Kidney (tissue), 13 donors: ENCODE measurements at regions not wholly inside any gene's neighbourhood (a gene's known extent, or its start where the extent isn't known, plus 50 kb on each side); places are given as distances from the start of the nearest gene placed in this dataset.

Experiments used
- DNase-seq, 5 donors: peaks; one replicate each; pipeline ENCODE4 v3.0.0-alpha.2; 2013 to 2020
- FAIRE-seq: peaks from 2 replicates; lab custom pipeline; 2012; peaks lifted over from hg19 to GRCh38; lab: Jason Lieb, UNC
- H3K27ac ChIP-seq, 2 donors: one replicate each; pipeline ENCODE4 v1.7.0; 2013; ENCODE audit warnings: low read depth in 2 of 2, low read length in 2 of 2, inconsistent platforms in 1 of 2
- H3K27me3 ChIP-seq: one replicate; pipeline ENCODE4 v1.7.1; 2013; ENCODE audit warnings: low read length, inconsistent platforms; ENCODE audit not compliant: control insufficient read depth, insufficient read depth
- H3K36me3 ChIP-seq, 3 donors: one replicate each; pipeline versions ENCODE4 v1.7.0 to v1.7.1; 2013; ENCODE audit warnings: low read length in 3 of 3, control low read depth in 1 of 3, inconsistent platforms in 1 of 3; ENCODE audit not compliant: insufficient read depth in 3 of 3, control insufficient read depth in 2 of 3
- H3K4me1 ChIP-seq, 3 donors: one replicate each; pipeline versions ENCODE4 v1.7.0 to v1.7.1; 2013; ENCODE audit warnings: low read length in 3 of 3, inconsistent platforms in 1 of 3, low read depth in 1 of 3; ENCODE audit not compliant: control insufficient read depth in 2 of 3, insufficient read depth in 2 of 3
- H3K4me3 ChIP-seq, 3 donors: one replicate each; pipeline versions ENCODE4 v1.7.0 to v1.8.1; 2013; ENCODE audit warnings: low read length in 3 of 3, control low read depth in 1 of 3, inconsistent platforms in 1 of 3
- H3K9ac ChIP-seq, 3 donors: one replicate each; pipeline versions ENCODE4 v1.7.0 to v1.7.1; 2013; ENCODE audit warnings: low read length in 3 of 3, control low read depth in 1 of 3, inconsistent platforms in 1 of 3
- H3K9me3 ChIP-seq, 3 donors: one replicate each; pipeline versions ENCODE4 v1.7.0 to v1.7.1; 2013; ENCODE audit warnings: low read length in 3 of 3, control low read depth in 1 of 3, inconsistent platforms in 1 of 3; ENCODE audit not compliant: control insufficient read depth in 2 of 3, insufficient read depth in 1 of 3
- intact Hi-C: fragments of 100-400 bp; cut with DNase I; formaldehyde crosslinking; loops from one replicate; pipeline ENCODE4 v1.11.1; 2022
- TF ChIP-seq, protein P1 (sequence below): IDR thresholded peaks from 3 replicates; pipeline ENCODE4 v1.5.1; 2012; ENCODE audit warnings: mild to moderate bottlenecking, moderate library complexity, borderline replicate concordance; ENCODE audit not compliant: insufficient read depth; ENCODE audit errors: extremely low read depth
- donor health status: control.
- donor health status: control.
- donor health status: control.
- donor health status: control.
- donor health status: control.
- donor health status: DM: yes; HTN: yes; CAD: no.
- donor health status: Normal renal cell carcinoma (clear cell type).

DNA sequence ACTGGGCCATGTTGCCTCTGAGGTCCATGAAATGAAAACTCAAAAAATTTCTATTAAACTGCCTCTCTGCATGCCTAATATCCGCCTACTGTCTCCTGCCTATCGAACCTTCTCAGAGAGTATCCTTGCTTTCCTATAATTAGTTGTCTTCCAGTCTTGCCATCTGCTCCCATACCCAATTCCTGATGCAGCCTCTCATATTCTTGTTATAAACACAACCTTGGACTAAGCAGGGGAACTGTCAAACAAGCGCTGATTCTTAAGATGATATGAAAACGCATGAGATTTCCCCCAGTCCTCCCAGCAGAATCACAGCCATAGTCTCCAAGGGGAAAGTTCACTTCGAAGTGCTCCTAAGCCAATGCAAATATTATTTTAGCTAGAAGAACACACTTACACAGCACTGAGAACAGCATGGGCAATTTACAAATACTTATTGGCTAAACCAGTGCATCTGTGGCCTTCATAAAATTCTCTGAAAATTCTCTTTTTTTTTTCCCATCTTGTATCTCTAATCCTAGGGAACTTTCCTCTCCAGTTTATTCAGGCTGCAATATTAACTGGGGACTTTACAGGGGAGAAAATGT is 471.6 kb downstream of the MBD2 start:
- H3K27ac ChIP-seq, result no peak overlapping the region
- intact Hi-C loops, result no loop called here
- TF ChIP-seq, protein P1, sequence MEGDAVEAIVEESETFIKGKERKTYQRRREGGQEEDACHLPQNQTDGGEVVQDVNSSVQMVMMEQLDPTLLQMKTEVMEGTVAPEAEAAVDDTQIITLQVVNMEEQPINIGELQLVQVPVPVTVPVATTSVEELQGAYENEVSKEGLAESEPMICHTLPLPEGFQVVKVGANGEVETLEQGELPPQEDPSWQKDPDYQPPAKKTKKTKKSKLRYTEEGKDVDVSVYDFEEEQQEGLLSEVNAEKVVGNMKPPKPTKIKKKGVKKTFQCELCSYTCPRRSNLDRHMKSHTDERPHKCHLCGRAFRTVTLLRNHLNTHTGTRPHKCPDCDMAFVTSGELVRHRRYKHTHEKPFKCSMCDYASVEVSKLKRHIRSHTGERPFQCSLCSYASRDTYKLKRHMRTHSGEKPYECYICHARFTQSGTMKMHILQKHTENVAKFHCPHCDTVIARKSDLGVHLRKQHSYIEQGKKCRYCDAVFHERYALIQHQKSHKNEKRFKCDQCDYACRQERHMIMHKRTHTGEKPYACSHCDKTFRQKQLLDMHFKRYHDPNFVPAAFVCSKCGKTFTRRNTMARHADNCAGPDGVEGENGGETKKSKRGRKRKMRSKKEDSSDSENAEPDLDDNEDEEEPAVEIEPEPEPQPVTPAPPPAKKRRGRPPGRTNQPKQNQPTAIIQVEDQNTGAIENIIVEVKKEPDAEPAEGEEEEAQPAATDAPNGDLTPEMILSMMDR, result no peak

DNA sequence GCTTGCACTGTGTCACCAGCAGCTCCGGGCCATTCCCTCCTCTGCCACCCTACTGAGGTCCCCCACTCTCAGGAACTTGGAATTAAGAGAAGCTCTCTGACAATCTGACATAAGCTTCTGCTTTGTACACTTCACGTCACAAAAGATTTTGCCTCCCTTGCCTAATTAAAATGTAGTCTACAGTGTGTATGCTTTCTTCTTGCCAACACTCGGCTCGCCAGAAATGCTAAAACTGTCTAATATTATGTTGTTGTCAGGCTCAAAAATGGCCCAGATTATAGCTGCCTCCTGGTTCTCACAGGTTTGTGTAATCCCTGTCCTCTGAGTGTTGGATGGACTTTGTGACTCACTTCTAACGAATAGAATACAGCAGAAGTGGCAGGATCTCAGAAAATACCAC is 474.7 kb downstream of the MBD2 start:
- intact Hi-C loops, result no loop called here
- H3K36me3 ChIP-seq, result no peaks in the 10 kb centered on the region
- no peak for DNase-seq
- H3K27ac ChIP-seq, result no peak overlapping the region
- no peaks in the 10 kb centered on the region for H3K27me3 ChIP-seq
- no peaks in the 10 kb centered on the region for H3K4me1 ChIP-seq
- peaks cover 0 to 4% (median 0%) of the 10 kb centered on the region in 3 donors for H3K9me3 ChIP-seq
- no peak overlapping the region for H3K4me3 ChIP-seq
- TF ChIP-seq, protein P1, result no peak
- FAIRE-seq, result no peak
- no peak overlapping the region for H3K9ac ChIP-seq

More for the DNA sequence above, 471.6 kb downstream of the MBD2 start:
- no peaks in the 10 kb centered on the region for H3K4me1 ChIP-seq
- H3K4me3 ChIP-seq, result no peak overlapping the region
- H3K27me3 ChIP-seq, result no peaks in the 10 kb centered on the region
- no peak for DNase-seq
- no peaks in the 10 kb centered on the region for H3K36me3 ChIP-seq
- no peak overlapping the region for H3K9ac ChIP-seq
- no peak for FAIRE-seq
- no peaks in the 10 kb centered on the region for H3K9me3 ChIP-seq

DNA sequence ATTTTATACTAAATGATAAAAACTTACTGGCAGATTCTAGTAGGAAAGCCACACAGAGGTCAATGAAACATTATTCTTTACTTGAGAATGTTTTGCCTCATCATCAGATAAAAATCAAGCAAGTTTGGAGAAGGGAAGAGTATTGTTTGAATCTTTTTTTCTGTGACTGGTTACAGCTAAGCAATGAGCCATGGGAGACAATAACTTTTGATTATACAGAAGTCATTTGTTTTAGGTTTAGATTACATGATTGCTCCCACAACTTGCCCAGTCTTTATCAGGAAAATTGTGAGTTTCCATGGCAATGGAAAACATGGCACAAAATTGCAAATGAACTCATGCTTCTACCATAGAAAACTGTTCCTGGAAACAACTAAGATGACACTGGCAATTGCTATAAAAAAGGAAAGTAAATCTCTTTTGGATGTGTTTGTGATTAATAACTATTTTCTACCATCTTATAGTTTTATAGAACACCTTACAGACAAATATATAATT is 476.8 kb downstream of the MBD2 start:
- Histone ChIP-seq H3K36me3 (no peaks in the 10 kb centered on the region), H3K4me1 (no peaks in the 10 kb centered on the region), H3K27me3 (no peaks in the 10 kb centered on the region), H3K27ac (no peak overlapping the region), H3K4me3 (no peak overlapping the region), H3K9me3 (peaks cover 0 to 4% (median 0%) of the 10 kb centered on the region in 3 donors), H3K9ac (no peak overlapping the region)
- TF ChIP-seq, protein P1, result no peak
- DNase-seq (no peak), FAIRE-seq (no peak)
- intact Hi-C loops, result no loop called here
